Nucleus accumbens (tissue), 56 donors: ENCODE measurements at regions not wholly inside any gene's neighbourhood (a gene's known extent, or its start where the extent isn't known, plus 50 kb on each side); places are given as distances from the start of the nearest gene placed in this dataset.

ENCODE experiments used
- DNase-seq, 56 donors: peaks; one replicate each; lab custom pipeline; 2025; lab: John Stamatoyannopoulos, UW

DNA sequence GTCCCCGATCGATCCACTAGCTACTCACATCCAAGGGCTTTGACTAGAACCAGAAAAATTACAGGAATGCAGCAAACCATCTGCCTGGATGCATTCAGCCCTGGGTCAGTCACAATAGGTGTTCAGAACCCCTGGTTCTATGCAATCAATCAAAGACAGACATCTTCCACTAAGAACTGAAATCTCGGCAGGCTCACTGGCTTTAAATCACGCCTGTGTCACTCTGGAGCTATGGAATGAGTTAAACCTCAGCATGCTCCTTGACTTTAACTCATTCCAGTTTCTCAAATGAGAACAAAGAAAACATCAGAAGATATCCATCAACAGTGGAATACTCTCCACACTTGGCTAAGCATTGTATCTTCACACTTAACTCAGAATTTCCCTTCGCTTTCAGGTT, 68.1 kb upstream of the SPTBN1 start:
- DNase-seq: no peak

- DNase-seq: no peak
These were observed 63.4 kb upstream of the SPTBN1 start for GRCh38 chr2:54392555-54393324.

DNA sequence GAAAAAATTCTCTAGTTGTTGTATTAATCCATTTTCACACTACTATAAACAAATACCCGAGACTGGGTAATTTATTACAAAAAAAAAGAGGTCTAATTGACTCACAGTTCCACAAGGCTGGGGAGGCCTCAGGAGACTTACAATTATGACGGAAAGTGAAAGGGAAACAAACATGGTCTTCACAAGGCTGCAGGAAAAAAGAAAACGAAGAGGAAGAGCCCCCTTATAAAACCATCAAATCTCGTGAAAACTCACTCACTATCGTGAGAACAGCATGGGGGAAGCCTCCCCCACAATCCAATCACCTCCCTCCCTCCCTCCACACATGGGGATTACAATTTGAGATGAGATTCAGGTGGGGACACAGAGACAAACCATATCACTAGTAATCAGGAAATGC, 61.7 kb upstream of the SPTBN1 start:
- no peak for DNase-seq

GRCh38 chr2:54396107-54396506, 60.0 kb upstream of the SPTBN1 start:
- no peak for DNase-seq

- DNase-seq: no peak
These were observed 59.3 kb upstream of the SPTBN1 start for GRCh38 chr2:54396798-54397197.

- DNase-seq: no peak
These were observed 58.7 kb upstream of the SPTBN1 start for GRCh38 chr2:54397426-54397825.

DNA sequence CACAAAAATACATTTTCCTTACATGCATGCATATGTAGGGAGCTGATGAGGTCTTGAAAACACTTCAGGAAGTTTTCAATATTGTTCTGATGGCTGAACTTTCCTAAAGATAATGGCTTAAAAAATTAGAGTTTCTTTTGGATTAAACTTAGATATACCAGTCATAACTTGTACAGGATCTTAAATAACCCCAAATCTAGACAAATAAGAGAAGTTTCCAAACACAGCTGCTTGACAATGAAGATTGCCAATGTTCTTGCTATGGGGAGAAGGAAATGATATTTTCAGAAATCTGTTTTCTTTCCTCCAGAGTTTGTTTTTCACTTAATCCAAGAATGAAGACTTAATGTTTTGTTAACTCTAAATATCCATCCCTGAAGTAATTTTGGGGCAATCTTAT, 54.6 kb upstream of the SPTBN1 start:
- no peak for DNase-seq

- DNase-seq: no peak
These were observed 53.8 kb upstream of the SPTBN1 start for GRCh38 chr2:54402350-54402749.

DNA sequence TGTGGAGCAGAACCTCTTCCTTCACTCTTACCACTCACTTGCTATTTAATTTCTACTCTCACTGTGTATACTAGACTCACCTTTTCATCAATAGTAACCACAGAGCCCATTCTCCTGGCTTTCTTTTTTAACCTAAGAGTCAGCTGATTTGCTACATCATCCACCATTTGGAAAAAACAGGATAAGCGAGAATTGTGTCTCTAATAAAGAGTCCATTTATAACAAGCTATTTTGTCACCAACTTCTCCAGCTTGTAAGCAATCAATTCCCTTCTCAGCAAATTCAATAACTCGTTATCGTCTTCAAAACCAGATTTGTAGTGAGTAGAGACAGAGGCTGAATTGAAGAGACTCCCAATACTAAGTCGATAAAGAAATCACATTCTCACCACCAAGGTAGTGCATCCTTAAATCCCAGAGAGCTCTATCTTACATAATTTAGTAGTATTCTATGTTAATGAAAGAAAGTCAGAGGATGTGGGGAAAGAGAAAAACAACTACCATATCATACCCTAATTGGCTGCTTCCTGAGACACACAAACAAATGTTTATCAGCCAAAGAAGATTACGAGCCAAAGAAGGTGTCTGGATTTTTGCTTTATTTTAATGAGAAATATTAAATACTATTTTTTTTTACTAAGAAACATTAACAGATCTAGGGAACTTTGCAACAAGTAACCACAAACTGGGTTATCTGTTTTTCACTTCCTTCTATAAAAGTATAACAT, 52.5 kb upstream of the SPTBN1 start:
- no peak for DNase-seq

DNA sequence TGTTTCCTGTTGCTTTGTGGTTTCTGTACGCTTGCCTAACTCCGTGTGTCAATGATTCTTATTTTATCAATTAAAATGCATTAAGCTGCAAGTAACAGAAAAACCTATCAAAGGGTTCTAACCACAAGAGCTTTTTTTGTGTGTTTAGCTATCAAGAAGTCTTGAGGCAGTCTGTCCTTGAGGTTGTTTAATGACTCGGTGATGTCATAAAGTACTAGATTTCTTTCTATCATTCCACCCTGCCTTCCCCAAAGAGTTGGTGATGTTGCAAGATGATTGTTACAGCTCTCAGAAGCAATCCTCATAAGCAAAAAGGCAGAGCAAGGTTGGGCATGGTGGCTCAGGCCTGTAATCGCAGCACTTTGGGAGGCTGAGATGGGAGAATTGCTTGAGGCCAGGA, 51.9 kb upstream of the SPTBN1 start:
- no peak for DNase-seq

GRCh38 chr2:54406031-54406430, 50.1 kb upstream of the SPTBN1 start:
- DNase-seq: no peak
